ENCODE measurements at regions not wholly inside any gene's neighbourhood (a gene's known extent, or its start where the extent isn't known, plus 50 kb on each side); places are given as distances from the start of the nearest gene placed in this dataset.

- no peak for DNase-seq (ENCODE audit: extremely low spot score)
- ChIA-PET CTCF (no interaction called here), POLR2A (no interaction called here)
- TF ChIP-seq CTCF (IDR thresholded peaks at IDR 0.05; ENCODE audit: control extremely low read depth, extremely low read depth, low read depth, missing control alignments): no peak
Observed at GRCh38 chr3:110789315-110789714, 282.3 kb upstream of the NECTIN3 start.

- POLR2A ChIA-PET: no interaction called here
- CTCF ChIA-PET: no interaction called here
- DNase-seq (ENCODE audit: extremely low spot score): no peak
- TF ChIP-seq CTCF (IDR thresholded peaks at IDR 0.05; ENCODE audit: control extremely low read depth, extremely low read depth, low read depth, missing control alignments): no peak
Observed at GRCh38 chr3:110790631-110791030, 281.0 kb upstream of the NECTIN3 start.

GRCh38 chr3:110791995-110792686 lies 279.5 kb upstream of the NECTIN3 start:
- CTCF ChIA-PET: interaction anchor here (1.0 kb wide), 1 partner anchor 47 kb away, joined by 4 read pairs; no protein-coding TSS in a partner anchor
- no peak for DNase-seq (ENCODE audit: extremely low spot score)
- POLR2A ChIA-PET: no interaction called here
- no peak for TF ChIP-seq CTCF (IDR thresholded peaks at IDR 0.05; ENCODE audit: control extremely low read depth, extremely low read depth, low read depth, missing control alignments)

GRCh38 chr3:110793611-110794010 lies 278.0 kb upstream of the NECTIN3 start:
- no peak for TF ChIP-seq CTCF (IDR thresholded peaks at IDR 0.05; ENCODE audit: control extremely low read depth, extremely low read depth, low read depth, missing control alignments)
- no peak for DNase-seq (ENCODE audit: extremely low spot score)
- ChIA-PET POLR2A (no interaction called here), CTCF (interaction anchor here (1.0 kb wide), 2 partner anchors 9 to 46 kb away, joined by 3 to 4 read pairs; no protein-coding TSS in a partner anchor)

- ChIA-PET CTCF (interaction anchor here (1.0 to 1.8 kb wide), 3 partner anchors 13 to 61 kb away, joined by 3 to 5 read pairs (median 4); no protein-coding TSS in a partner anchor), POLR2A (no interaction called here)
Observed at GRCh38 chr3:110795163-110795562, 276.5 kb upstream of the NECTIN3 start.

GRCh38 chr3:110799271-110799670 lies 272.3 kb upstream of the NECTIN3 start:
- POLR2A ChIA-PET: no interaction called here
- DNase-seq (ENCODE audit: extremely low spot score): no peak
- CTCF ChIA-PET: interaction anchor here (1.0 kb wide), 1 partner anchor 42 kb away, joined by 3 read pairs; no protein-coding TSS in a partner anchor

More at GRCh38 chr3:110795163-110795562, 276.5 kb upstream of the NECTIN3 start:
- DNase-seq (ENCODE audit: extremely low spot score): no peak
- no peak for TF ChIP-seq CTCF (IDR thresholded peaks at IDR 0.05; ENCODE audit: control extremely low read depth, extremely low read depth, low read depth, missing control alignments)

More at GRCh38 chr3:110799271-110799670, 272.3 kb upstream of the NECTIN3 start:
- TF ChIP-seq CTCF (IDR thresholded peaks at IDR 0.05; ENCODE audit: control extremely low read depth, extremely low read depth, low read depth, missing control alignments): no peak

Measured in GM10248 (cell line).